ENCODE measurements at regions not wholly inside any gene's neighbourhood (a gene's known extent, or its start where the extent isn't known, plus 50 kb on each side); places are given as distances from the start of the nearest gene placed in this dataset.

DNA sequence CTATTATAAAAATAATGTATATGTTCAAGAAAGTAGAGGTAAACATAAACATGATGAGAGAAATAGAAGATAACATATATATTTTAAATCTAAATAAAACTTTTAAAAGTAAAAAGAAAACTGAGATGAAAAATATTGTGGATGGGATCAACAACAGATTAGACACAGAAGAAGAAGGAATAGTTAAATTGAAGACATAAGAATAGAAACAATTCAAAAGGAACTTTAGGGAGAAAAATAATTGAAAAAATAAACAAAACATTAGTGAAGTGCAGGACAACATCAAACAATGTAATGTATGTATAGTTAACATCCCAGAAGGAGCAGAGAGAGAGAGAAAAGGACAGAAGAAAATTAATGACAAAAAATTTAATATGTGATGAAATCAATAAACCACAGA, 228.1 kb upstream of the TNRC6C start:
- ATAC-seq (no peak), FAIRE-seq (no peak), DNase-seq (ENCODE audit: extremely low read depth in 1 of 4, low spot score in 3 of 4) (no peak)
- ChIA-PET POLR2A (no interaction called here), CTCF (ENCODE audit: low intra/inter-chr PET ratio) (no interaction called here)
- in situ Hi-C loops (cut with MboI) = no loop called here
- H3K27ac ChIP-seq (ENCODE audit: extremely low read depth, low read depth, low read length) = no peak overlapping the region
- no TSS peak for BruUV-seq (replicated peaks)
- no peak overlapping the region for H3K4me2 ChIP-seq (ENCODE audit: insufficient read depth, low read length)
- H3K27me3 ChIP-seq (ENCODE audit: control insufficient read depth in 2 of 2, insufficient read depth in 2 of 2, low read length in 2 of 2) = peaks cover 14 to 48% of the 10 kb centered on the region in 2 experiments; a peak in 4 of 5 replicates
- no peak overlapping the region for H3K9ac ChIP-seq (ENCODE audit: insufficient read depth in 1 of 2, low read depth in 2 of 2, low read length in 2 of 2)
- H3K9me1 ChIP-seq (ENCODE audit: control insufficient read depth, insufficient read depth, low read length) = peaks cover 4% of the 10 kb centered on the region
- H4K20me1 ChIP-seq (replicated peaks; ENCODE audit: control insufficient read depth, insufficient read depth, low read length) = no peaks in the 10 kb centered on the region
- H3K79me2 ChIP-seq (ENCODE audit: control insufficient read depth, insufficient read depth, low read length) = no peaks in the 10 kb centered on the region
- peaks cover 0 to 12% of the 10 kb centered on the region in 2 experiments; a peak in 3 of 5 replicates for H3K4me1 ChIP-seq (replicated peaks in 1 of 2; ENCODE audit: control insufficient read depth in 2 of 2, insufficient read depth in 2 of 2, low read length in 2 of 2)
- H3K4me3 ChIP-seq = no peak overlapping the region
- intact Hi-C loops (cut with micrococcal nuclease) = no loop called here
- H2AFZ ChIP-seq (ENCODE audit: low read depth, low read length) = no peak overlapping the region
- H3K36me3 ChIP-seq (ENCODE audit: control insufficient read depth, insufficient read depth, low read length) = no peaks in the 10 kb centered on the region
- no peaks in the 10 kb centered on the region for H3K9me3 ChIP-seq (replicated peaks; ENCODE audit: control insufficient read depth, insufficient read depth, low read depth, low read length)
- no peak for TF ChIP-seq CTBP1 (IDR thresholded peaks at IDR 0.05; ENCODE audit: borderline replicate concordance)
- TF ChIP-seq SRSF7 (optimal IDR thresholded peaks at IDR 0.05; ENCODE audit: low read depth, low read length) = no peak
- no peak for TF ChIP-seq HMGN3 (IDR thresholded peaks at IDR 0.05; ENCODE audit: borderline replicate concordance, extremely low read depth, insufficient read length, low read depth, low read length)
- no peak for TF ChIP-seq KAT7 (CRISPR knock-in tag; IDR thresholded peaks at IDR 0.05; ENCODE audit: borderline replicate concordance)
- no peak for TF ChIP-seq RBM25 (IDR thresholded peaks at IDR 0.05; ENCODE audit: low read depth, low read length, severe bottlenecking)
- TF ChIP-seq ZNF3 (CRISPR knock-in tag; IDR thresholded peaks at IDR 0.05) = no peak
- no peak for TF ChIP-seq HNRNPL (IDR thresholded peaks at IDR 0.05; ENCODE audit: low read depth, low read length)
- TF ChIP-seq, protein P1, sequence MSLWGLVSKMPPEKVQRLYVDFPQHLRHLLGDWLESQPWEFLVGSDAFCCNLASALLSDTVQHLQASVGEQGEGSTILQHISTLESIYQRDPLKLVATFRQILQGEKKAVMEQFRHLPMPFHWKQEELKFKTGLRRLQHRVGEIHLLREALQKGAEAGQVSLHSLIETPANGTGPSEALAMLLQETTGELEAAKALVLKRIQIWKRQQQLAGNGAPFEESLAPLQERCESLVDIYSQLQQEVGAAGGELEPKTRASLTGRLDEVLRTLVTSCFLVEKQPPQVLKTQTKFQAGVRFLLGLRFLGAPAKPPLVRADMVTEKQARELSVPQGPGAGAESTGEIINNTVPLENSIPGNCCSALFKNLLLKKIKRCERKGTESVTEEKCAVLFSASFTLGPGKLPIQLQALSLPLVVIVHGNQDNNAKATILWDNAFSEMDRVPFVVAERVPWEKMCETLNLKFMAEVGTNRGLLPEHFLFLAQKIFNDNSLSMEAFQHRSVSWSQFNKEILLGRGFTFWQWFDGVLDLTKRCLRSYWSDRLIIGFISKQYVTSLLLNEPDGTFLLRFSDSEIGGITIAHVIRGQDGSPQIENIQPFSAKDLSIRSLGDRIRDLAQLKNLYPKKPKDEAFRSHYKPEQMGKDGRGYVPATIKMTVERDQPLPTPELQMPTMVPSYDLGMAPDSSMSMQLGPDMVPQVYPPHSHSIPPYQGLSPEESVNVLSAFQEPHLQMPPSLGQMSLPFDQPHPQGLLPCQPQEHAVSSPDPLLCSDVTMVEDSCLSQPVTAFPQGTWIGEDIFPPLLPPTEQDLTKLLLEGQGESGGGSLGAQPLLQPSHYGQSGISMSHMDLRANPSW (CRISPR knock-in tag; IDR thresholded peaks at IDR 0.05) = no peak
- no peak for TF ChIP-seq IRF2 (CRISPR knock-in tag; IDR thresholded peaks at IDR 0.05)
- no peak for TF ChIP-seq PPARD (CRISPR knock-in tag; IDR thresholded peaks at IDR 0.05)
- TF ChIP-seq CBX2 (IDR thresholded peaks at IDR 0.05; ENCODE audit: insufficient read depth, low read length, poor library complexity, severe bottlenecking) = no peak
